WTC11 (cell line): ENCODE measurements at regions not wholly inside any gene's neighbourhood (a gene's known extent, or its start where the extent isn't known, plus 50 kb on each side); places are given as distances from the start of the nearest gene placed in this dataset.

Experiments used
- ATAC-seq: fragments of 200-7000 bp; cut with Tn5 transposase; 2 replicates; pipeline ENCODE4 v1.10.0; 2021; ENCODE audit warnings: mild to moderate bottlenecking, moderate library complexity
- CTCF ChIA-PET: fragments of 300-600 bp; sonication (Branson Sonifier 250); formaldehyde crosslinking; loops from one replicate; lab custom pipeline; 2021; ENCODE audit warnings: antibody characterized with exemption; lab: Charles Lee
- POLR2A ChIA-PET: fragments of 350-600 bp; sonication (Branson Sonifier 250); formaldehyde crosslinking; loops from one replicate; lab custom pipeline; 2021; ENCODE audit warnings: antibody characterized with exemption; lab: Charles Lee
- DNase-seq: peaks from one replicate; pipeline ENCODE4 v3.0.0; 2021; ENCODE audit warnings: low spot score
- H3K27ac Mint-ChIP-seq: 2 replicates; pipeline ENCODE4 v1.8.0; 2021; ENCODE audit warnings: mixed read lengths
- H3K27me3 Mint-ChIP-seq: 2 replicates; pipeline ENCODE4 v1.8.0; 2021; ENCODE audit warnings: low read depth, mild to moderate bottlenecking, moderate library complexity, mixed read lengths
- H3K36me3 Mint-ChIP-seq: 2 replicates; pipeline ENCODE4 v1.8.0; 2021; ENCODE audit warnings: mixed read lengths
- H3K4me1 Mint-ChIP-seq: 2 replicates; pipeline ENCODE4 v1.8.0; 2022; ENCODE audit warnings: mixed read lengths
- H3K4me3 Mint-ChIP-seq: 2 replicates; pipeline ENCODE4 v1.8.0; 2021; ENCODE audit warnings: mild to moderate bottlenecking, moderate library complexity, mixed read lengths
- H3K9me3 Mint-ChIP-seq: 2 replicates; pipeline ENCODE4 v1.8.0; 2021; ENCODE audit warnings: mixed read lengths
- ARID4B ChIP-seq: sonication (generic); formaldehyde crosslinking; IDR thresholded peaks from 2 replicates; pipeline ENCODE4 v1.8.0; 2023; ENCODE audit warnings: missing genetic modification reagents, mild to moderate bottlenecking, borderline replicate concordance
- CBFB ChIP-seq: sonication (generic); formaldehyde crosslinking; IDR thresholded peaks from 2 replicates; pipeline ENCODE4 v1.8.1; 2022; ENCODE audit warnings: mild to moderate bottlenecking, low read depth, missing genetic modification reagents
- CTCF ChIP-seq: fragments of 200-600 bp; IDR thresholded peaks from 2 replicates; pipeline ENCODE4 v1.8.0; 2022; ENCODE audit warnings: antibody characterized with exemption
- ETV6 ChIP-seq: sonication (generic); formaldehyde crosslinking; IDR thresholded peaks from 2 replicates; pipeline ENCODE4 v1.8.1; 2022; ENCODE audit warnings: mild to moderate bottlenecking, missing genetic modification reagents
- FOXJ3 ChIP-seq: sonication (generic); formaldehyde crosslinking; IDR thresholded peaks from 2 replicates; pipeline ENCODE4 v1.9.0; 2021; ENCODE audit warnings: missing genetic modification reagents, mild to moderate bottlenecking, borderline replicate concordance
- FOXK1 ChIP-seq: sonication (generic); formaldehyde crosslinking; IDR thresholded peaks from 2 replicates; pipeline ENCODE4 v1.8.0; 2022; ENCODE audit warnings: mild to moderate bottlenecking, moderate library complexity, missing genetic modification reagents
- FOXP1 ChIP-seq: sonication (generic); formaldehyde crosslinking; IDR thresholded peaks from 2 replicates; pipeline ENCODE4 v1.8.0; 2022; ENCODE audit warnings: missing genetic modification reagents, mild to moderate bottlenecking, moderate library complexity, borderline replicate concordance
- FOXP4 ChIP-seq: sonication (generic); formaldehyde crosslinking; IDR thresholded peaks from 2 replicates; pipeline ENCODE4 v1.8.0; 2022; ENCODE audit warnings: mild to moderate bottlenecking, missing genetic modification reagents
- GRHL2 ChIP-seq: fragments of 250-450 bp; sonication (Bioruptor Pico); IDR thresholded peaks from 2 replicates; pipeline ENCODE4 v1.8.0; 2022; ENCODE audit warnings: mild to moderate bottlenecking, moderate library complexity; ENCODE audit not compliant: insufficient replicate concordance, severe bottlenecking
- IRF1 ChIP-seq: sonication (generic); formaldehyde crosslinking; IDR thresholded peaks from 2 replicates; pipeline ENCODE4 v1.8.0; 2023; ENCODE audit warnings: missing genetic modification reagents
- MLX ChIP-seq: sonication (generic); formaldehyde crosslinking; IDR thresholded peaks from 2 replicates; pipeline ENCODE4 v1.8.1; 2023; ENCODE audit warnings: mild to moderate bottlenecking, missing genetic modification reagents, moderate library complexity
- MYBL2 ChIP-seq: sonication (generic); formaldehyde crosslinking; IDR thresholded peaks from 2 replicates; pipeline ENCODE4 v1.8.1; 2023; ENCODE audit warnings: mild to moderate bottlenecking, moderate library complexity, missing genetic modification reagents
- NFE2L1 ChIP-seq: sonication (generic); formaldehyde crosslinking; IDR thresholded peaks from 2 replicates; pipeline ENCODE4 v1.8.1; 2023; ENCODE audit warnings: missing genetic modification reagents
- STAT6 ChIP-seq: sonication (generic); formaldehyde crosslinking; conservative IDR thresholded peaks from 2 replicates; pipeline ENCODE4 v1.8.1; 2023; ENCODE audit warnings: mild to moderate bottlenecking, low read depth, missing genetic modification reagents, moderate library complexity
- USF1 ChIP-seq: sonication (generic); formaldehyde crosslinking; IDR thresholded peaks from 2 replicates; pipeline ENCODE4 v1.8.0; 2022; ENCODE audit warnings: mild to moderate bottlenecking, missing genetic modification reagents
- ZNF263 ChIP-seq: sonication (generic); formaldehyde crosslinking; IDR thresholded peaks from 2 replicates; pipeline ENCODE4 v1.8.1; 2022; ENCODE audit warnings: low read depth, mild to moderate bottlenecking, moderate library complexity, missing genetic modification reagents
- ZNF425 ChIP-seq: fragments of 250-450 bp; sonication (Bioruptor Pico); conservative IDR thresholded peaks from 2 replicates; pipeline ENCODE4 v1.9.0; 2021; ENCODE audit warnings: mild to moderate bottlenecking
- ZNF512 ChIP-seq: sonication (generic); formaldehyde crosslinking; IDR thresholded peaks from 2 replicates; pipeline ENCODE4 v1.8.1; 2022; ENCODE audit warnings: missing genetic modification reagents, borderline replicate concordance

GRCh38 chr4:66297703-66298102 is 627.4 kb upstream of the EPHA5 start (continued):
- TF ChIP-seq ZNF425 (CRISPR knock-in tag) (no peak), FOXJ3 (CRISPR knock-in tag) (no peak), GRHL2 (CRISPR knock-in tag) (no peak), ZNF263 (no peak), CTCF (no peak), MLX (CRISPR knock-in tag) (no peak), ETV6 (CRISPR knock-in tag) (no peak), FOXP4 (no peak), IRF1 (CRISPR knock-in tag) (no peak), CBFB (no peak)
- TF ChIP-seq, all 79 proteins: peak for 0

GRCh38 chr4:66294638-66295037 is 624.3 kb upstream of the EPHA5 start:
- ATAC-seq: no peak
- Mint-ChIP-seq H3K4me1 (peaks cover 12% of the 10 kb centered on the region), H3K27me3 (no peaks in the 10 kb centered on the region), H3K36me3 (no peaks in the 10 kb centered on the region; the same call in 1 of the 2 replicates), H3K27ac (no peak overlapping the region), H3K9me3 (peaks cover 20% of the 10 kb centered on the region), H3K4me3 (no peak overlapping the region)
- ChIA-PET POLR2A (no interaction called here), CTCF (no interaction called here)
- no peak for DNase-seq
- TF ChIP-seq ZNF512 (CRISPR knock-in tag) (no peak), ARID4B (CRISPR knock-in tag) (no peak), STAT6 (no peak), MYBL2 (CRISPR knock-in tag) (no peak), FOXP1 (CRISPR knock-in tag) (no peak), USF1 (CRISPR knock-in tag) (no peak), FOXK1 (no peak), NFE2L1 (CRISPR knock-in tag) (no peak)
